ENCODE measurements at regions not wholly inside any gene's neighbourhood (a gene's known extent, or its start where the extent isn't known, plus 50 kb on each side); places are given as distances from the start of the nearest gene placed in this dataset.

- TF ChIP-seq, protein P1, sequence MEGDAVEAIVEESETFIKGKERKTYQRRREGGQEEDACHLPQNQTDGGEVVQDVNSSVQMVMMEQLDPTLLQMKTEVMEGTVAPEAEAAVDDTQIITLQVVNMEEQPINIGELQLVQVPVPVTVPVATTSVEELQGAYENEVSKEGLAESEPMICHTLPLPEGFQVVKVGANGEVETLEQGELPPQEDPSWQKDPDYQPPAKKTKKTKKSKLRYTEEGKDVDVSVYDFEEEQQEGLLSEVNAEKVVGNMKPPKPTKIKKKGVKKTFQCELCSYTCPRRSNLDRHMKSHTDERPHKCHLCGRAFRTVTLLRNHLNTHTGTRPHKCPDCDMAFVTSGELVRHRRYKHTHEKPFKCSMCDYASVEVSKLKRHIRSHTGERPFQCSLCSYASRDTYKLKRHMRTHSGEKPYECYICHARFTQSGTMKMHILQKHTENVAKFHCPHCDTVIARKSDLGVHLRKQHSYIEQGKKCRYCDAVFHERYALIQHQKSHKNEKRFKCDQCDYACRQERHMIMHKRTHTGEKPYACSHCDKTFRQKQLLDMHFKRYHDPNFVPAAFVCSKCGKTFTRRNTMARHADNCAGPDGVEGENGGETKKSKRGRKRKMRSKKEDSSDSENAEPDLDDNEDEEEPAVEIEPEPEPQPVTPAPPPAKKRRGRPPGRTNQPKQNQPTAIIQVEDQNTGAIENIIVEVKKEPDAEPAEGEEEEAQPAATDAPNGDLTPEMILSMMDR (IDR thresholded peaks at IDR 0.05; ENCODE audit: insufficient read depth, low read length) = no peak
- peak; percentile 41 for DNase-seq (ENCODE audit: low read depth)
- no peak overlapping the region for H3K4me3 ChIP-seq (ENCODE audit: low read depth, low read length)
Measured at GRCh38 chr5:117594166-117594565, 1019.5 kb upstream of the SEMA6A start.

GRCh38 chr5:117590944-117591343 lies 1016.3 kb upstream of the SEMA6A start:
- H3K4me3 ChIP-seq (ENCODE audit: low read depth, low read length) = no peak overlapping the region
- TF ChIP-seq, protein P1 (IDR thresholded peaks at IDR 0.05; ENCODE audit: insufficient read depth, low read length) = no peak
- no peak for DNase-seq (ENCODE audit: low read depth)

GRCh38 chr5:117588611-117589010 lies 1014.0 kb upstream of the SEMA6A start:
- DNase-seq (ENCODE audit: low read depth) = no peak
- TF ChIP-seq, protein P1 (IDR thresholded peaks at IDR 0.05; ENCODE audit: insufficient read depth, low read length) = no peak
- no peak overlapping the region for H3K4me3 ChIP-seq (ENCODE audit: low read depth, low read length)

GRCh38 chr5:117587111-117587510 lies 1012.5 kb upstream of the SEMA6A start:
- H3K4me3 ChIP-seq (ENCODE audit: low read depth, low read length) = no peak overlapping the region
- DNase-seq (ENCODE audit: low read depth) = no peak
- TF ChIP-seq, protein P1 (IDR thresholded peaks at IDR 0.05; ENCODE audit: insufficient read depth, low read length) = no peak

GRCh38 chr5:117568622-117569021 lies 994.0 kb upstream of the SEMA6A start:
- TF ChIP-seq, protein P1 (IDR thresholded peaks at IDR 0.05; ENCODE audit: insufficient read depth, low read length) = no peak
- DNase-seq (ENCODE audit: low read depth) = peak; percentile 21
- H3K4me3 ChIP-seq (ENCODE audit: low read depth, low read length) = no peak overlapping the region

DNA sequence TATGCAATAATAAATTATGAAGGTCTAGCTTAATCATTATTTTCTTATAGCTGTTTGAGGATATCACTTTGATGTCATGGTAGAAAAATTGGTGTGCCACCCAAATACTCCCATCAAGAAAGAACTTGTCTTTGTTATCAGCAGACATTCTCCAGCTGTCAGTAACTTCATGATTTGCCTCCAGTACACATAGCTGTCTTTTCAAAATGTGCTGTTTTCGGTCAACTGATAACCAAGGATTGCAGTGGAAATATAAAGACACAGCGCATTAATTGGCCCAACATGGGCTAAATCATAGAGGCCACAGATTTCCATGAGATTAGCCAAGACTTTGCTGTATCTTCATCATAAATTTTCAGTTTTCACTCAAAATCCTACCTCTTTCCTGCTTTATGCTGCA lies 993.5 kb upstream of the SEMA6A start:
- no peak overlapping the region for H3K4me3 ChIP-seq (ENCODE audit: low read depth, low read length)
- TF ChIP-seq, protein P1 (IDR thresholded peaks at IDR 0.05; ENCODE audit: insufficient read depth, low read length) = no peak
- DNase-seq (ENCODE audit: low read depth) = no peak

DNA sequence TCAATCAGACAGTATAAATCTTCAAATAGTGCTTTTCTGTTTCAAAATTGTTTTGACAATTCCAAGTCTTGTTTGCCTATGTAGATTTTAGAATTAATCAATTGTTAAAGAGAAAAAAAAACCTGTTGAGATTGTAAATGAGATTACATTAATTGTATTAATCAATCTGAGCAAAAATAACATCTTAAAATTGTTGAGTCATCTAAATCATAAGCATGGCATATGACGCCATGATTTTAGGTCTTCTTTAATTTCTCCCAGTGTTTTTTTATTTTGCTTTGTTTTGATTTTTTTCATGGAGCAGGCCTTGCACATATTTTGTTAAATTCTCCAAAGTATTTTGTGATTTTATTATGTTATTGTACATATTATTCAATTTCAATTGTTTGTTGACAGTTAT lies 988.0 kb upstream of the SEMA6A start:
- TF ChIP-seq, protein P1 (IDR thresholded peaks at IDR 0.05; ENCODE audit: insufficient read depth, low read length) = no peak
- no peak for DNase-seq (ENCODE audit: low read depth)
- H3K4me3 ChIP-seq (ENCODE audit: low read depth, low read length) = no peak overlapping the region

All from fibroblast of the aortic adventitia (primary cell).